Endothelial cell of umbilical vein (primary cell): ENCODE measurements at regions not wholly inside any gene's neighbourhood (a gene's known extent, or its start where the extent isn't known, plus 50 kb on each side); places are given as distances from the start of the nearest gene placed in this dataset.

Experiments used
- POLR2AphosphoS5 ChIP-seq: IDR thresholded peaks from 2 replicates; pipeline ENCODE4 v1.6.1; 2012; ENCODE audit warnings: low read depth, mild to moderate bottlenecking, control low read depth, low read length, moderate library complexity; ENCODE audit not compliant: insufficient read depth
- TF ChIP-seq, protein P1 (sequence below), 2 donors: IDR thresholded peaks; 1 replicate in 1 of 2; 2 replicates in 1 of 2; pipeline ENCODE4 v1.5.1; 2011; ENCODE audit warnings: low read length in 2 of 2, mild to moderate bottlenecking in 2 of 2, moderate library complexity in 2 of 2, control low read depth in 1 of 2, inconsistent platforms in 1 of 2, low read depth in 1 of 2; ENCODE audit not compliant: insufficient read depth in 1 of 2; ENCODE audit errors: extremely low read depth in 1 of 2

DNA sequence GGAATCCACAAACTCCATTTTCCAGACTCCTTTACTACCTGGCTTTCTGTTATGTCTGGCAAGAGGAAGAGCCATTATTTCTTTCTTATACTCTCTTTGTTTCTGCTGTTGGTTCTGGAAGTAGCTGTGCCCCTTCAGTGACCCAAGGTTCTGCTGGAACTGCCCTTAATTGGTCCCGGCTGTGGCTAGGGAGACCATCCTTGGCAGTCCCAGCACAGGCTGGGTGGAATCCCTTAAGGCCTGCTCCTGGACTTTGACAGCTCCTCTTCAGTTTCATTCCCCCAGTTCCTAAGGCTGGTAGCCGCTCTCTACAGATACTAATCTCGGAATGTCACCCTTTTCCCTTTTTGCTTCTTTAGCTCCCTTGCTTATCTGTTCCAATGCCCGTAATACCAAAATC, 81.9 kb upstream of the GLIS3 start:
- TF ChIP-seq, protein P1, sequence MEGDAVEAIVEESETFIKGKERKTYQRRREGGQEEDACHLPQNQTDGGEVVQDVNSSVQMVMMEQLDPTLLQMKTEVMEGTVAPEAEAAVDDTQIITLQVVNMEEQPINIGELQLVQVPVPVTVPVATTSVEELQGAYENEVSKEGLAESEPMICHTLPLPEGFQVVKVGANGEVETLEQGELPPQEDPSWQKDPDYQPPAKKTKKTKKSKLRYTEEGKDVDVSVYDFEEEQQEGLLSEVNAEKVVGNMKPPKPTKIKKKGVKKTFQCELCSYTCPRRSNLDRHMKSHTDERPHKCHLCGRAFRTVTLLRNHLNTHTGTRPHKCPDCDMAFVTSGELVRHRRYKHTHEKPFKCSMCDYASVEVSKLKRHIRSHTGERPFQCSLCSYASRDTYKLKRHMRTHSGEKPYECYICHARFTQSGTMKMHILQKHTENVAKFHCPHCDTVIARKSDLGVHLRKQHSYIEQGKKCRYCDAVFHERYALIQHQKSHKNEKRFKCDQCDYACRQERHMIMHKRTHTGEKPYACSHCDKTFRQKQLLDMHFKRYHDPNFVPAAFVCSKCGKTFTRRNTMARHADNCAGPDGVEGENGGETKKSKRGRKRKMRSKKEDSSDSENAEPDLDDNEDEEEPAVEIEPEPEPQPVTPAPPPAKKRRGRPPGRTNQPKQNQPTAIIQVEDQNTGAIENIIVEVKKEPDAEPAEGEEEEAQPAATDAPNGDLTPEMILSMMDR (IDR thresholded peaks at IDR 0.05; ENCODE audit: extremely low read depth in 1 of 2, insufficient read depth in 1 of 2, low read depth in 1 of 2, low read length in 2 of 2): no peak
- no peak for TF ChIP-seq POLR2AphosphoS5
